Bronchial epithelial cell (primary cell): ENCODE measurements at regions not wholly inside any gene's neighbourhood (a gene's known extent, or its start where the extent isn't known, plus 50 kb on each side); places are given as distances from the start of the nearest gene placed in this dataset.

Experiments
- DNase-seq: peaks from one replicate; pipeline ENCODE4 v3.0.0-alpha.2; 2010; ENCODE audit warnings: low read depth
- FAIRE-seq: peaks from 2 replicates; lab custom pipeline; 2011; peaks lifted over from hg19 to GRCh38; lab: Jason Lieb, UNC
- H3K27me3 ChIP-seq: 2 replicates; pipeline ENCODE4 v1.5.1; 2011; ENCODE audit warnings: low read length; ENCODE audit not compliant: control insufficient read depth, insufficient read depth
- H3K36me3 ChIP-seq: 2 replicates; pipeline ENCODE4 v1.5.1; 2011; ENCODE audit warnings: low read length; ENCODE audit not compliant: control insufficient read depth, insufficient read depth
- H3K4me3 ChIP-seq: 2 replicates; pipeline ENCODE4 v1.5.1; 2011; ENCODE audit warnings: mild to moderate bottlenecking, low read depth, low read length, control low read depth
- CTCF ChIP-seq: IDR thresholded peaks from 2 replicates; pipeline ENCODE4 v1.5.1; 2011; ENCODE audit warnings: mild to moderate bottlenecking, moderate library complexity, low read length, control low read depth, inconsistent platforms; ENCODE audit not compliant: insufficient read depth, severe bottlenecking

GRCh38 chr10:58919927-58920654, 256.4 kb upstream of the PHYHIPL start:
- Histone ChIP-seq H3K36me3 (no peaks in the 10 kb centered on the region), H3K4me3 (no peak overlapping the region), H3K27me3 (no peaks in the 10 kb centered on the region)
- peak; percentile 83 for FAIRE-seq
- peak; percentile 97 for DNase-seq
- no peak for TF ChIP-seq CTCF

GRCh38 chr10:58920655-58921003, 255.8 kb upstream of the PHYHIPL start:
- FAIRE-seq (no peak), DNase-seq (peak; percentile 62)
- Histone ChIP-seq H3K36me3 (no peaks in the 10 kb centered on the region), H3K4me3 (no peak overlapping the region), H3K27me3 (no peaks in the 10 kb centered on the region)
- no peak for TF ChIP-seq CTCF

GRCh38 chr10:58921421-58921855, 255.0 kb upstream of the PHYHIPL start:
- no peak for TF ChIP-seq CTCF
- Histone ChIP-seq H3K36me3 (no peaks in the 10 kb centered on the region), H3K4me3 (no peak overlapping the region), H3K27me3 (no peaks in the 10 kb centered on the region)
- no peak for DNase-seq
- FAIRE-seq = no peak

GRCh38 chr10:58925381-58925780, 251.1 kb upstream of the PHYHIPL start:
- no peaks in the 10 kb centered on the region for H3K36me3 ChIP-seq
- no peak overlapping the region for H3K4me3 ChIP-seq

GRCh38 chr10:58930500-58930899, 245.9 kb upstream of the PHYHIPL start:
- Histone ChIP-seq H3K27me3 (no peaks in the 10 kb centered on the region), H3K4me3 (no peak overlapping the region), H3K36me3 (no peaks in the 10 kb centered on the region)
- TF ChIP-seq CTCF = no peak
- FAIRE-seq (no peak), DNase-seq (peak; percentile 27)

More at GRCh38 chr10:58925381-58925780, 251.1 kb upstream of the PHYHIPL start:
- H3K27me3 ChIP-seq = no peaks in the 10 kb centered on the region
- TF ChIP-seq CTCF = no peak
- FAIRE-seq (no peak), DNase-seq (peak; percentile 86)

GRCh38 chr10:58932126-58932525, 244.3 kb upstream of the PHYHIPL start:
- no peaks in the 10 kb centered on the region for H3K36me3 ChIP-seq
- TF ChIP-seq CTCF = no peak
- no peaks in the 10 kb centered on the region for H3K27me3 ChIP-seq
- H3K4me3 ChIP-seq = no peak overlapping the region
- DNase-seq = no peak
- FAIRE-seq = no peak
